ENCODE measurements at regions not wholly inside any gene's neighbourhood (a gene's known extent, or its start where the extent isn't known, plus 50 kb on each side); places are given as distances from the start of the nearest gene placed in this dataset.
"Not testable (repeated sequence)": the region's sequence is repeated elsewhere in the genome, so short reads cannot be mapped to it uniquely, and the experiment has no call there.

DNA sequence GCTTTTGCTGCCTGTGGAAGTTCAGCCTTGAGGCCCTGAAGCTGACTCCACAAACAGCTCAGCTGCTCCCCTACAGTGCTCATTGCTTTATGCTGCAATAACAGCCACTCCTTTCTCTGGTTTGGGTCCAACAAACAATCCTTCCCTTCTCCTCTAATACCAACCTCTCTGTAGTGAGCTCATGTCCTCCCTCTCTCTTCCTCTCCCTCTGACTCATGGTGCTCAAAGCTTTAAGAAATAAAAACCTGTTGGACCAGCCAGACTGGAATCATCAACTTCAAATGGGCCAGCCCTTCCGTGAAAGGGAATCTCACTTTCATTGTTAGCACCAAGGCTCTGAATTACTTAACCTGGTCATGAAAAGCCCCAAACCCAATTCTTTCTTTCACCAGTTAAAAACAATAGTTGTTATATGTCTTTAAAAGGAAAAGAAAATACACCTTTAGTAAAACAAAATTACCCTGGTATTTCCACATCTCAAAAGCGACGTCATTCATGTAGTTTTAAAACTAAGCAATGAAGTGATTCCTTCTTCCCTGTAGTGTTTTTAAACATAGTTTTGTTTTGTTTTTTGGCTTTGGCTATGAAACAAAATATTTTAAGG is 126.4 kb downstream of the DUSP6 start:
- DNase-seq: peak; percentile 9

DNA sequence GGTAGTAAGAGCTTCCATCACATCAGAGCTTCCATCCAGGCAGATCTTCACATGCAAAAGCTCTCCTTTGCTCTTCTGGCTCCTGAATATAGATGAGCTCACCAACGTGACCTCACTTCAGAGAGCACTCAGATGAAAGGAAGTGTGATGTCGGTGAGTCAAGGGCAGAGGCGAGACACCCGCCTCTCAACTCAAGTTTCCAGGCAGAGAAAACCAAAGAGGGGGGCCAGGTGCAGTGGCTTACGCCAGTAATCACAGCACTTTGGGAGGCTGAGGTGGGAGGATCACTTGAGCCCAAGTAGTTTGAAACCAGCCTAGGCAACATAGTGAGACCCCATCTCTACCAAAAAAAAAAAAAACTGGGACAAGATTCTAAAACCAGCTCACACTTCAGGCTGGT is 126.9 kb downstream of the DUSP6 start:
- DNase-seq: no peak

DNA sequence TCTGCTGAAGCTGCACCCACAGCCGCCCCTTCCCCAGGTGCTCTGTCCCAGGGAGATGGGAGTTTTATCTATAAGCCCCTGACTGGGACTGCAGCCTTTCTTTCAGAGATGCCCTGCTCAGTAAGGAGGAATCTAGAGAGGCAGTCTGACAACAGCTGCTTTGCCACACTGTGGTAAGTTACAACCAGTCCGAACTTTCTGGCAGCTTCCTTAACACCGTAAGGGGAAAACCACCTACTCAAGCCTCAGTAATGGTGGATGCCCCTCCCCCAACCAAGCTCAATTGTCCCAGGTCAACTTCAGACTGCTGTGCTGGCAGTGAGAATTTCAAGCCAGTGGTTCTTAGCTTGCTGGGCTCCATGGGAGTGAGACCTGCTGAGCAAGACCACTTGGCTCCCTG is 129.7 kb downstream of the DUSP6 start:
- DNase-seq: not testable (repeated sequence)

DNA sequence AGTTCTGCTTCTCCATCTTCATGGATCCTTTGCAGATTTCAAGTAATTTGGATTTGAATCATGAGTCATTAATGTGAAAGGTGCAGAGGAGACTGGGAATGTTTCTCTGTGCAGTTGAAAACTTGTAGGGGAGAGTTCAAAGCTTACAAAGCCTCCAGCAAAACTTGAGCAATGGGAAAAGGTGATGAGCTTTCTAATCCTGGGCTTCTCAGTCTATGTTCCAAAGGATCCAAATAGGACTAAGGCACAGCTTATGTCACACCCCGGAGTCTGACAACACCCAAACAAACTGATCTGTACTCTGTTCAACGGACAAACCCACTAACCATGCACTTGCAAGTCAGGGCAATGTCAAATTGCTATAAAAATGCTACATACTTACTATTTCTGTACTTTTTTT is 134.8 kb downstream of the DUSP6 start:
- no peak for DNase-seq

DNA sequence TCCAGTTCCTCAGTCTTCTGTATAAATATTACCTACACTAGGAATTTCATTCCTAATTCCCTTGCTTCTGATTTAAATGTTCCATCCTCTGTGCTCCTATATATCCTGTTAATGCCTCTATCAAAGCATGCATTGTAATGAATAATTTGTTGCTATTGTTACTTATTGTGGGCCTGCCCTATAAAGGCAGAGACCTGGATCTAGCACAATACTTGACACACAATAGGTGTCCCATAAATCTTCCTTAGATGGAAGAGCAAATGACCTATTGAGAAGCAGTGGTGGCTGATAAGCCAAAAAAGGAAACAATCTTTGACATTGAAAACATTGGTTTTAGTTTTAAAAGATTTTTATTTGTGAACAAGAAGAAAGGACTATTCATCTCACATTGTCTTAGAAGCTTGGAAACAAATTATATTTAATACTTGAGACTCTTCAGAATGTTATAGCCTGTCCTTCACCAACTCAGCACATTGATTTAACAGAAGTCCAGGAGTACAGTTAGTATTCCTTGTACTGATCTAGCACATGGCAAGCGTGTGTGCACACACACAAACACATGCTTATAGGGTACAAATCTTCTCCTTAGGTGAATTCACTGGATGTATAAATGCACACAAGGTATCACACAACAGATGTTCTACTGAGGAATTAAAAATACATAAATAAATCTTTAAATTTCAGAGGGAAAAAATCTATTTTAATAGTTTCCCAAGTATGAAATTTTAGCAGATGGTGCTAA is 135.9 kb downstream of the DUSP6 start:
- no peak for DNase-seq

DNA sequence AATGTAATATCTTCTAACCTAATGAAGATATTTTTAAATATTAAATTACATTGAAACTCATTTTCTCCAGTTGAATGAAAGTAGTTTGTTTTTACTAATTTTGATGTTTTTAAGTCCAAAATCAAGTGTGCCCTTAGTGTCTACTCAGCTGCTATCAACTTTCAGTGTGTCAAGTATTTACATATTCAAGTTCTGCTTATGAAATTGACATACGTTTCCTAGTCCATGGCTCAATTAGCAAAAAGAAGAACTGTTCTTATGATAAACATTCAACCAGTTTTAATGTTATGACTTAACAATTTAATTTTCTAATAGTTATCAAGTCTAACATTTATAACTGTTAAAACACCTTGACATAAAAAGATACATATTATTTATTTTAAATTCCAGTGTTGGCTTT is 137.1 kb downstream of the DUSP6 start:
- no peak for DNase-seq

DNA sequence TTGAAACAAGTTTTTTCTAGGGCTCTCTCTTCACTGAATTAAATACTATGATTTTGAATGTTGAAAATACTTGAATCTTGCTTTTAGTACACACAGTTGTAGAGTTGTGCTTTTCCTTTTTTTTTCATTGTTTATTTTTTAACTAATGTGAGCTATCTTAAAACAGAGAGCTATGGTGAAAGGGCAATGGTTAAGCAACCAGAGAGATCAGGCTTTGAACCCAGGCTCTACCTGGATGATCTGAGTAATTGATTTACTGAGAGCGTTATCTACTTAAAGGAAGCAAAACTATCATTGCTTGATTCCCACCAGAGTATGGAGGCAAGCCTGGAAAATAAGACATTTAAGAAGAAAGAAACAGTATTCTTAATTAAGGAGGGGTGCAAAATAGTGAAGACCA is 138.6 kb downstream of the DUSP6 start:
- DNase-seq: no peak

DNA sequence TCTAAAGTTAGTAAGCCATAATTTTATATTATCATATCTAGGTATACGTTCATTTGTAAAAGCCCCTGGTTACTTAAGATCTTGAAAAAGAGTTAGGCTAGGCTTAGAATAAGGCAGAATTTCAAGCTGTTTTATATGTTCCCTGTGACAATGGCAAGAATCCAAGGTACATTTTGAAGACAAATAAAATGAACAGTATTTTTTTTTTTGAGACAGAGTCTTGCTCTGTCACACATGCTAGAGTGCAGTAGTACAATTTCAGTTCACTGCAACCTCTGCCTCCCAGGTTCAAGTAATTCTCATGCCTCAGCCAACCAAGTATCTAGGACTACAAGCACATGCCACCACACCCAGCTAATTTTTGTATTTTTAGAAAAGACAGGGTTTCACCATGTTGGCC is 139.2 kb downstream of the DUSP6 start:
- DNase-seq: no peak

DNA sequence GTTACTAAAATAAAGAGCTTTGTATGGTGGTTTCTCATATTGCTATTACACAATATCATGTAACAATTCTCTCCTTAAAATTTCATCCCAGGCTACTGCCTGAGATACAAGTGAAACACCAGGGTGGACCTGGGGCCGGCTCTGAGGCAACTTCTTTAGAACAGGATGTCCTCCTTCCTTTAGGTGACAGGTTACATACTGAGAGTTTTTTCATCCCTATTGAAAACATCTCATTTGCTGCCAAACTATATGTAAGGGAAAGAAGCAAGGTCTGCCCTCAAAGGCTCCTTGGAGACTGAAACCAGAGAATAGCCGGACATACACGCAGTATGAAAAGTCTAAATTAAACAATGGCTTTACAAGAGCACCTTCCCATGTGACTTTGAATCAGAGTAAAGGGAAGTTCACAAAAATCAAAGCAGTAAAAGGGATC is 139.9 kb downstream of the DUSP6 start:
- DNase-seq: no peak

DNA sequence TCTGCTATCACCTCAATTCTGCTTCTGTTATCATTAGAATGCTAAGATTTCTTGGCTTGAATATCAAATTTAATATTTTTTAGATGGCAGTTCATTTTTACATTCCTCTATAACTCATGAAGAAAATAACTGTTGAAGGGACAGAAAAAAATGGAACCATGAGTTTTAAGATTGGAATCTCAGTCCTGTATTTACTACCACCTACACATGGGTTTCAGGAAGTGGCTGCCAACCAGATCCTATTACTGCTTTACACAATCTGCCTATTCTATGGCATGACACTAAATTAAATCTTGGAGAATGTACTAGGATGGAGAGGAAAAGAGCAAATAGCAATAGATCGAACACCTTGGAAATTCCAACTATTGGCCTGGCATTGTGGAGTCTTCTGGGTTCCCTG is 140.8 kb downstream of the DUSP6 start:
- no peak for DNase-seq

DNA sequence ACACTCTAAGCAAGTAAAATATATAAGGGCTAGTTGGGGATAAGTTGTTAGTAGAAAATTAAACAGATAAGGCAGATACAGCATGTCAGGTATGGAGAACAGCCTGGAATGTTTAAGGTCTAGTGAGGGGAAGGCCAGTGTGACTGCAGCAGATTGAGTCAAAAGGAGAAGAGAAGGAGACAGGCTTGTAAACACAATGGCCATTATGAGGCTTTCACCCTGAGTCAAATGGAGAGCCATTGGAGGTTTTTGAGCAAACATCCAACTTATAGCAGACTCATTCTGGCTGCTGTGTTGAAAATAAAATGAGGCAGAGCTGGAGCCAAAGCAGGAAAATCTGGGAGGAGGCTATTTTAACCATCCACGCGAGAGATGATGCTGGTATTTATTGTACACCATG is 142.0 kb downstream of the DUSP6 start:
- DNase-seq: no peak

DNA sequence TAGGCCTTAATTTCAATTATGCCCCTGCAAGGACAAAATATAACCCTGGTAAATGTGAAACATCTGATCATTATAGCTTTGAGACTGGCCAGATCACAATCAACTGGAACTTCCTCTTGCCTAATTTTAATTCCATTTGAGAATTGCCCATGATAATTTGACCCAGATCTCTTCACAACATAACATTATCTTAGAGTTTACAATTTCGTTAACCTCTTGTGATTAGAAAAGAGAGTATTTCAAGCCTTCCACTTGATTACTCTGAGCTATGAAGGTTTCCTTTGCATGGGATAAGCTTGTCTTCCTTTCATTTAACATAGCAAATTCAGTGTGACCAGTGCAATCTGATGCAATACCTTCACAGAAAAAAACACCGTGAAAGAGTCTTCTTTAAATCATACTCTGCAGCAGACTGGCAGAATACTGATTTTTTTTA is 143.6 kb downstream of the DUSP6 start:
- peak; percentile 40 for DNase-seq

DNA sequence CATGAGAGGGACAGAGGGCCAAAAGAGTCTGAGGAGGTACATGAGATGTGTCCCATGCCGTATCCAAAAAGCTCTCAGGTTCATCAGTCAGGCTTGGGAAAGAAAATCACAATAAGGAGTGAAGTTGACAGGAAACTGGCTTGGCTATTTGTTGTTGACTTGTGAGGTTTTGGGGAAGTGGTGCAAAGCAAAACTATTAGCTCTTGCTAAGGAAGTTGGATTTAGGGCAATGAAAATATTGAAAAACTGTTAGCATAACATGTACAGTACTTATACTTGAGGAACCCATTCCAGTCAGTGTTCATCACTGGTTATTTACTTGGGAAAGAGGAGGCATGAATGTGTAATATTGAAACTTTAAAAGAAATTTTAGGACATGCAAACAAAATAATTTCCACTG is 145.9 kb downstream of the DUSP6 start:
- peak; percentile 66 for DNase-seq

DNA sequence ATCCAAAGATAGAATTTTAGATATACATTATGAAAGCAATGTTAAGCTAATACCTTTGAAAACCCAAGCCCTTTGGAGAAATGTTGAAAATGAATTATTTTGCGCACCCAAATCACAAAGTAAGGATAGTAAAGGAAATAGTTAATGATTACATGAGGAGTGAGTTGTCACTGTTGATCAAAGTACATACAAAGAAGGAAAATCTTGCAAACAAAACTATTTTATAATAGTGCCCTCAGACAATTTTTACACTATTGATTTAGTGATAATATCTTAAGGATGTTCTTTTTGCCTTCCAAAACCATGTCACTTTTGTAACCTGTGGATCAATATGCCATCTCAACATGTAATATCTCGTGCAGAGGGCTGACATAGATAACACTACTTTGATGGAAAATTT is 146.8 kb downstream of the DUSP6 start:
- no peak for DNase-seq

DNA sequence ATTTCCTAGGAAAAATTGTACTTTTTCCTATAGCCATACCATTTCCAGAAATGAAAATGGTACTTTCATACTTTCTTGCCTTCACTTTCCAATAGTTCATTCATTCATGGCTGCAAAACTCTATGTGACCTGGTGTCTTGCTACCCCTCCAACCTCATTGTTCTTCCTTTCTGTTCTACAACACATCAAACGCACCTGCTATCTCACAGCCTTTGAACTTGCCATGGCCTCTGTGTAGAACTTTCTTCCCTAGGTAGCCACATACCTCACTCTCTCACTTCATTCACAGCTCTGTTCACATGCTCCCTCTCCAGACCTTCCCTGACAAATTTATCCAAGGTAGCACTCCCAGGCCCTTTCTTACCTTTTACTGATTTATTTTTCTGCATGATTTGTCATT is 149.2 kb downstream of the DUSP6 start:
- no peak for DNase-seq

DNA sequence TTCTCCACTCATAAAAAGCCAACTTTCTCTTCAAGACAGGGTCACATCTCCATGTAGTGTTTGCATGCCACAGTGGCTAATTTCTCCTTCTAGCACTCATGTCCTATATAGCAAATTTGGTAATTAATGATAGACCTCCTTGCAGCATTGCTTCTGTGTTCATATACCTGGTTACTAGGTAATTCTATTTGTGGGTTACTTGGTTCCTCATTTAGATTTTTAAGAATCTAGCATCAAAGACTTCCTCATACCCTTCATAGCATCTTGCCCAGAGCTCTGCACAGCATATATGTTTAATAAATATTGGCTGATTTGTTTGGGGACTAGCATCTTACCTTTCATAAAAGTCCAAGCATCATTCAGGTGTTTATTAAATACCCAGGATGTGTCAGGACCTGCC is 152.1 kb downstream of the DUSP6 start:
- DNase-seq: peak; percentile 10

DNA sequence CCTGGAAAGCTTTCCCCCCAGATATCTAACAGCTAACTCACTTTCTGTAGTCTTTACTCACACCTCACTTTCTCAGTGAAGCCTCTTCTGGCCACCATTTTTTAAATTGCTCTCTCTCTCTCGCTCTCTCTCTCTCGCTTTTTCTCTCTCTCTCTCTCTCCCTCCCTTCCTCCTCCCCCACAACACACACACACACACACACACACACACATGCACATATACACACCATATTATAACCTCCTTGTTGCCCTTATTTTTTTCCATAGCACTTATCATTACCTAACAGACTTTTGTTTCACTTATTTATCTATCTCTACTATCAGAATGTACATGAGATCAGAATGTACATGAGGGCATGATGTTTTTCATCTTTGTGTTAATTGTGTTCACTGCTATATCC is 156.8 kb downstream of the DUSP6 start:
- no peak for DNase-seq

DNA sequence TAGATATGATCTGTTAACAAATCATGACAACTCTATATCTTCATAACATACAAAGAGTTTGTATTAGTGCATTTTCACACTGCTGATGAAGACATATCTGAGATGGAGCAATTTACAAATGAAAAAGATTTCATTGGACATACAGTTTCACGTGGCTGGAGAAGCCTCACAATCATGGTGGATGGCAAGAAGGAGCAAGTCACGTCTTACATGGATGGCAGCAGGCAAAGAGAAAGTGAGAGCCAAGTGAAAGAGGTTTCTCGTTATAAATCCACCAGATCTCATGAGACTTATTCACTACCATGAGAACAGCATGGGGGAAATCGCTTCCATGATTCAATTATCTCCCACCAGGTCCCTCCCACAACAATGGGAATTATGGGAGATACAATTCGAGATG is 157.6 kb downstream of the DUSP6 start:
- DNase-seq: no peak

DNA sequence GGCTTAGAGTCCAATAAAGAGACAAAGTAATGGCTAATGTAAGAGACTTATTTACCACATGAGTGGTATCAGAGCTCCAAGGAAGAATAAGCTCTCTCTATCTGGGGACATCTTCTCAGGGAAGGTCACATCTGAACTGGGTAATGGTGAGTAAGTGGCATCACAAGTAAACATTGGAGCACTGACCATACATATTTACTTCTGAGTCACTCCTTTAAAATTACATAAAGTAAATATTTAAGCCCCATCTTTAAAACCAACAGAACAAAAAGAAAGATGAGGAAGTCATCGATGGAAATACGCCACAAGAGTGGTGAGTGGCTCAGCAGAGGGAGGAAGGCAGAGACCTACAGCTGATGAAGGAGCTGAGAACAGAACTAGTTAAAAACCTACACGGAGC is 159.9 kb downstream of the DUSP6 start:
- DNase-seq: peak; percentile 50

DNA sequence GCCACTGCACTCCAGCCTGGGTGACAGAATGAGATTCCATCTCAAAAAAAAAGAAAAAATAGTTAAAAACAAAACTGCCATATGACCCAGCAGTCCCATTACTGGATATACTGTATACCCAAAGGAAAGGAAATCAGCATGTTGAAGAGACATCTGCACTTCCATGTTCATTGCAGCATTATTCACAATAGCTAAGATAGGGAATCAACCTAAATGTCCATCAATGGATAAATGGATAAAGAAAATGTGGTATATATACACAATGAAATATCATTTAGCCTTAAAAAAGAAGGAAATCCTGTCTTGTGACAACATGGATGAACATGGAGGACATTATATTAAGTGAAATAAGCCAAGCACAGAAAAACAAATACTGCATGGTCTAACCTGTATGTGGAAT is 160.7 kb downstream of the DUSP6 start:
- not testable (repeated sequence) for DNase-seq

DNA sequence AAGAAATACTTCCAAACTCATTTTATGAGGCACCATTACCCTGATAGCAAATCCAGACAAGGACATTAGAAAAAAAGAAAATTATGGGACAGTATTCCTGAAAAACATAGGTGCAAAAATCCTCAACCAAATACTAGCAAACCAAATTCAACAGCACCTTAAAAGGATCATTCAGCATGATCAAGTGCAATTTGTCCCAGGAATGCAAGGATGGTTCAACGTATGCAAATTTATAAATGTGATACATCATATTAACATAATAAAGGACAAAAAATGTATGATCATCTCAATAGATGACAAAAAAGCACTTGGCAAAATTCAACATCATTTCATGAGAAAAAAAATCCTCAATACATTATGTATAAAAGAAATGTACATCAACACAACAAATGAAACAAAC is 162.9 kb downstream of the DUSP6 start:
- DNase-seq: no peak

DNA sequence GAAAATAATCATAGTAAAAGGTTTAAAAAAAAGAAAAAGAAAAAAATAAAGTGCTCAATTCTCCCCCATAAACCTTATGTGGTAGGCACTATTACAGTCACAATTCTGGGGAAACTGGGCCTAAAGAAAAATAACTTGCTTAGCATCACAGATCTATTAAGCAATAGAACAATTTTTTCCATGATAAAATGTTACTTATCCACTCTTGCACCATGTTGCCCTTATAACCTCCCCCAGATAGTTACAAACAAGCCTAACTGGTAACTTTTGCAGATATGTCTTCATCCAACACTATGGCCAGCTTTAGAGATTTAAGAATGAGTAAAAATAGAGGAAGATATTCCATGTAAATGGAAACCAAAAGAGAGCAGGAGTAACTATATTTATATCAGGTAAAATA is 164.8 kb downstream of the DUSP6 start:
- no peak for DNase-seq

DNA sequence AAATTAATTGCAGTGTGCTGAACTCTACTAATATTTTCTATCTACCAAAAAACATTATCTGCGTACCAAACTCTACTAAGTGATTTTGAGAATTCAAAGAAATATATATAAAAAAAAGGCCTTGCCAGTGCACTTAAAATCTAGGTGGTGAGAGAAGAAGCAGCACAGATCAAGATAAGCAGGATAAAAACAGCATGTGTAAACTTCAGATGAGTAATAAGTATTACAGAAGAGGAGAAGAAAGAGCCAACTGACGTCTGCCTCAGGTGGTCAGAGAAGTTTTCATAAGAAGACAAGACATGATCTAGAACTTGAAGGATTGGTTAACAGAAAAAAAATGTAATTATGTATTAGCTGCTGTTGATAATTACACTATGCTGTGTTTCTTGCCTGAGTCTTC is 166.4 kb downstream of the DUSP6 start:
- DNase-seq: no peak

DNA sequence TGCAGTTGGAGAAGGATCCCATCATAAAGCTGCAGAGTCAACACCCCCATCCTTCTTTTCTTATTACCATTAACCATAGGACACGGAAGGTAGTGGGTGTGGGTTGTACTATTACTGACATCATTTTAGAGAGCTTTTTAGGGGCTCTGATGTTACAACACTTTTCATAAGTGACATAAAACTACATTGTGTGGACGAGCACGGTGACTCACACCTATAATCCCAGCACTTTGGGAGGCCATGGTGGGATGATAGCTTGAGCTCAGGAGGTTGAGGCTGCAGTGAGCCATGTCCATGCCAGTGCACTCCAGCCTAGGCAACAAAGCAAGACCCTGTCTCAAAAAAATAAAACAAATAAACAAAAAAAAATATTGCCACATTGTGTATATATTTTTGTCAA is 167.1 kb downstream of the DUSP6 start:
- peak; percentile 4 for DNase-seq

DNA sequence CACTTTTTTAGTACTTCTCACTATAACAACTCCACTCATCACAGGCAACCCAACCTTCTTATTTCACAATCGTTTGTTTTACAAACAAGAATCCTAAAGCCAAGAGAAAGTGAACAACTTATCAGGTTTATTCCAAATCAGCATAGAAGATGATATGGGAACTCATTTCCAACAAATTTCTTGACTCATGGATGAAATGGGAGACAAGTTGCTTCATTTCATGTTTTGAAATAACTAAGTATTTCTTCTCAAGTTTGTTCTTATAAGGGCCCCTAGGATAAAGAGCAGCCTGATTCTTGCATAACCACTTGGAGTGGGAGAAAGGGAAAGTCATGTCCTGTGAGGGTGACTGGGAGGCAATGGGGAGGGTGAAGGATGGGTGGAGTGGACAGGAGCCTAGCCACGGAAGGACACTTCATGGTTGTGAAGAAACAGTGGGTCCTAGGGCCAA is 168.3 kb downstream of the DUSP6 start:
- DNase-seq: peak; percentile 43
